Mesothelial cell of epicardium (in vitro differentiated cells): ENCODE measurements at regions not wholly inside any gene's neighbourhood (a gene's known extent, or its start where the extent isn't known, plus 50 kb on each side); places are given as distances from the start of the nearest gene placed in this dataset.

Experiments
- DNase-seq, 2 experiments: peaks; one replicate each; pipeline ENCODE4 v3.0.0; 2021; ENCODE audit warnings: low spot score in 2 of 2; ENCODE audit not compliant: unreplicated experiment in 2 of 2
- H3K27ac Mint-ChIP-seq: 2 replicates; pipeline ENCODE4 v1.8.0; 2021; ENCODE audit warnings: mixed read lengths
- H3K27me3 Mint-ChIP-seq: 2 replicates; pipeline ENCODE4 v1.8.0; 2021; ENCODE audit warnings: low read depth, mixed read lengths
- H3K36me3 Mint-ChIP-seq: 2 replicates; pipeline ENCODE4 v1.8.0; 2021; ENCODE audit warnings: mixed read lengths
- H3K4me1 Mint-ChIP-seq: 2 replicates; pipeline ENCODE4 v1.8.0; 2021; ENCODE audit warnings: mixed read lengths
- H3K4me3 Mint-ChIP-seq: 2 replicates; pipeline ENCODE4 v1.8.0; 2021; ENCODE audit warnings: mild to moderate bottlenecking, moderate library complexity, mixed read lengths
- H3K9me3 Mint-ChIP-seq: 2 replicates; pipeline ENCODE4 v1.8.0; 2021; ENCODE audit warnings: mixed read lengths
- TF ChIP-seq, protein P1 (sequence below): fragments of 200-600 bp; sonication (generic); IDR thresholded peaks from one replicate; pipeline ENCODE4 v1.5.0; 2021; ENCODE audit warnings: antibody characterized with exemption; ENCODE audit not compliant: unreplicated experiment

DNA sequence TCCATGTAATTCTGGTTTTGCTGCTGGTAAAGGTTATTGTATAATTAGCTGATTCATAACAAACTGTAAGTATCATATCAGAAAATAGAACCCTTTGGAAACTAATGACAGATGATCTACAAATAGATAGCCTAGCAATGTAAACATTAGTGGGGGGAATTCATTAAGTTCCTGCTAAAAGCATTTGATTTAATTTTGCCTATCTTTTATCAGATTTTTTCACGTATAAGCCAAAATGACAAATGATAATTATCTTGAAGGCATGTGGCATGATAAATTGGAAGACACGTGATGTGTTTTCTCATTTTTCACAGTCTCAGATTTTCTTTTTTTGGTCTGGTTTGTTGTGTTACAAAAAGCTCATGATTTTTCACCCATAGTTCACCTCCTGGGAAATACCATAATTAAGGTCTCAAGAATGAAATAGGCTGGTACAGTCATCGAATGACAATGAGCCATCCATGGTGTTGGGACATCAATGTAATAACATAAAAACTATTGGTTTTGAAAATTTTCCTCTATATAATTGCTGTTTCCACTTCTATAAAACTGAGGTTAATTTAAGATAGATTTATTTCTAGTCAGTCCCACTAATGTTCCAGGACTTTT is 325.9 kb upstream of the TBL1XR1 start:
- H3K9me3 Mint-ChIP-seq, result peaks cover 16% of the 10 kb centered on the region
- DNase-seq, result no peak
- peaks cover 41% of the 10 kb centered on the region for H3K4me1 Mint-ChIP-seq
- H3K27me3 Mint-ChIP-seq, result no peaks in the 10 kb centered on the region
- no peak overlapping the region for H3K4me3 Mint-ChIP-seq
- peak overlapping the region; percentile 30 for H3K27ac Mint-ChIP-seq
- H3K36me3 Mint-ChIP-seq, result peaks cover 9% of the 10 kb centered on the region
- TF ChIP-seq, protein P1, sequence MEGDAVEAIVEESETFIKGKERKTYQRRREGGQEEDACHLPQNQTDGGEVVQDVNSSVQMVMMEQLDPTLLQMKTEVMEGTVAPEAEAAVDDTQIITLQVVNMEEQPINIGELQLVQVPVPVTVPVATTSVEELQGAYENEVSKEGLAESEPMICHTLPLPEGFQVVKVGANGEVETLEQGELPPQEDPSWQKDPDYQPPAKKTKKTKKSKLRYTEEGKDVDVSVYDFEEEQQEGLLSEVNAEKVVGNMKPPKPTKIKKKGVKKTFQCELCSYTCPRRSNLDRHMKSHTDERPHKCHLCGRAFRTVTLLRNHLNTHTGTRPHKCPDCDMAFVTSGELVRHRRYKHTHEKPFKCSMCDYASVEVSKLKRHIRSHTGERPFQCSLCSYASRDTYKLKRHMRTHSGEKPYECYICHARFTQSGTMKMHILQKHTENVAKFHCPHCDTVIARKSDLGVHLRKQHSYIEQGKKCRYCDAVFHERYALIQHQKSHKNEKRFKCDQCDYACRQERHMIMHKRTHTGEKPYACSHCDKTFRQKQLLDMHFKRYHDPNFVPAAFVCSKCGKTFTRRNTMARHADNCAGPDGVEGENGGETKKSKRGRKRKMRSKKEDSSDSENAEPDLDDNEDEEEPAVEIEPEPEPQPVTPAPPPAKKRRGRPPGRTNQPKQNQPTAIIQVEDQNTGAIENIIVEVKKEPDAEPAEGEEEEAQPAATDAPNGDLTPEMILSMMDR, result no peak

DNA sequence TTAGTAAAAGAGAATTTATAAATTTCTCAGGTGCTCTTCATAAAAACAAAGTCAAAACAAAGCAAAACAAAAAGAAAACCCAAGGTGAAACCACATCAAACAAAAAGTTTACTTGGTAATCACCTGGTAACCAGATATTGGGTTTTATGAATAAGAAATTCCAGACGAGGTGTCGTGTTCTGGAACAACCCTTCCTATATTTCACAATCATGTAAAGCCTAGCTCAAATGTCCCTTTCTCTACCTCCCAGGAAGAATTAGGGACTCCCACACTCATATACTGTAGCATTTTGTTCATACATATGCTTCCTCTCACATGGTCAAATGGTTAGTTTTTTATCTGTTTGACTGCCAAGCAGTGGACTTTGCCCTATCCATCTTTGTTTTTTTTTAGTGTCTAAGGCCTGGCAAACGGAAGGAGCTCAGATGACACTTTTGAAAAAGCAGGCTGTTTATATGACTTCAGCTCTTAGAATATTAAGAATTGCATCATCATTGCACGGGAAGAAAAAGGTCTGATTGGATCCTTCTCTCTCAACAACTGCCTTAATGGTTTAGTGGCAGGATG is 326.7 kb upstream of the TBL1XR1 start:
- peaks cover 14% of the 10 kb centered on the region for H3K36me3 Mint-ChIP-seq
- no peak for DNase-seq
- TF ChIP-seq, protein P1, result no peak
- H3K27me3 Mint-ChIP-seq, result no peaks in the 10 kb centered on the region
- peaks cover 41% of the 10 kb centered on the region for H3K4me1 Mint-ChIP-seq
- peaks cover 23% of the 10 kb centered on the region for H3K9me3 Mint-ChIP-seq
- H3K4me3 Mint-ChIP-seq, result no peak overlapping the region
- peak overlapping the region; percentile 32 for H3K27ac Mint-ChIP-seq

GRCh38 chr3:177524742-177525141 is 327.5 kb upstream of the TBL1XR1 start:
- no peak for DNase-seq
- Mint-ChIP-seq H3K9me3 (peaks cover 25% of the 10 kb centered on the region), H3K27ac (no peak overlapping the region), H3K36me3 (peaks cover 14% of the 10 kb centered on the region), H3K4me1 (peaks cover 43% of the 10 kb centered on the region), H3K27me3 (no peaks in the 10 kb centered on the region), H3K4me3 (no peak overlapping the region)
- TF ChIP-seq, protein P1, result no peak

- no peak overlapping the region for H3K27ac Mint-ChIP-seq
- H3K27me3 Mint-ChIP-seq, result no peaks in the 10 kb centered on the region
- TF ChIP-seq, protein P1, result no peak
- H3K36me3 Mint-ChIP-seq, result peaks cover 14% of the 10 kb centered on the region
- H3K4me3 Mint-ChIP-seq, result no peak overlapping the region
- DNase-seq, result no peak
- H3K9me3 Mint-ChIP-seq, result peaks cover 25% of the 10 kb centered on the region
- peaks cover 48% of the 10 kb centered on the region for H3K4me1 Mint-ChIP-seq
Measured at GRCh38 chr3:177525414-177525813, 328.1 kb upstream of the TBL1XR1 start.

DNA sequence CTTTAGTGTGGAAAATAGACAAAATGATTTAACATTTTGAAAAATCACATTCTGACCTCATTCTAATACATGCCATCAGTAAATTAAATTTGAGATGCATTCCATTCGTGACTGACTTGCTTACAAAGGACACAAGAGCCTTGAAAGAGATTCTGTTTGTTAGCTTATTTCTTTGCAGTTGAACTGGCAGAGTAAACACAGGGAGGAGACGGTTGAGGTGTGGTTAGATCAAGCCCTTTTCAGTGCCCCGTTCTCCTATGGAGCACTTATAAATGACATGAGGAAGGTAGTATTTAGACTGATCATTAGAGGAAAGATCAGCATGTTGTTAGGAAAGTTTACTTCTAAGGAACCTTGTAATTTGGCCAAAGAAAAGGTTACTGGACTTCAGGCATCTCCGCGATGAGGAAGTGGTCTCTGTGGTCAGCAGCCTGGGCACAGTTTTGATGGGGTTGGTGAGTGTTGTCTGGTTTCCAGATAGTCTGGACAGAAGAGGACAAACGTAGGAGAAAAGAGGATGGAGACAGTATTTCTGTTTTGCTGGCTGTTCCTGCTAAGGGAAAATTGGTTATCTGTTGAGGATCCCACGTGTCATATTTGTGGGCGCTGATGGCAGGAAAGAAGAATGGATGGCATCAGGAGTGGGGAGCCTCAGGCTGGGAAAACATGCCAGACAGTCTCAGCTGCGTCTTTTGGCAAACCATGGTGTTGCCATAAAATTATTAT is 328.9 kb upstream of the TBL1XR1 start:
- TF ChIP-seq, protein P1, result no peak
- Mint-ChIP-seq H3K27ac (peak overlapping the region; percentile 57), H3K4me3 (no peak overlapping the region), H3K4me1 (peaks cover 51% of the 10 kb centered on the region), H3K9me3 (peaks cover 25% of the 10 kb centered on the region), H3K36me3 (peaks cover 14% of the 10 kb centered on the region), H3K27me3 (no peaks in the 10 kb centered on the region)
- DNase-seq, result no peak
